Neural crest cell (in vitro differentiated cells): ENCODE measurements at regions not wholly inside any gene's neighbourhood (a gene's known extent, or its start where the extent isn't known, plus 50 kb on each side); places are given as distances from the start of the nearest gene placed in this dataset.

Experiments
- DNase-seq: peaks from one replicate; pipeline ENCODE4 v3.0.0; 2021; ENCODE audit warnings: low read depth, mixed read lengths, low spot score
- H3K27ac Mint-ChIP-seq: one replicate; pipeline ENCODE4 v1.8.0; 2021; ENCODE audit warnings: mild to moderate bottlenecking, mixed read lengths; ENCODE audit not compliant: unreplicated experiment
- H3K27me3 Mint-ChIP-seq: 2 replicates; pipeline ENCODE4 v1.8.0; 2021; ENCODE audit warnings: low read depth, mild to moderate bottlenecking, mixed read lengths
- H3K36me3 Mint-ChIP-seq: 2 replicates; pipeline ENCODE4 v1.8.0; 2021; ENCODE audit warnings: low read depth, mild to moderate bottlenecking, mixed read lengths
- H3K4me1 Mint-ChIP-seq: 2 replicates; pipeline ENCODE4 v1.8.0; 2021; ENCODE audit warnings: mixed read lengths
- H3K4me3 Mint-ChIP-seq: one replicate; pipeline ENCODE4 v1.8.0; 2021; ENCODE audit warnings: mild to moderate bottlenecking, mixed read lengths
- H3K9me3 Mint-ChIP-seq: 2 replicates; pipeline ENCODE4 v1.8.0; 2021; ENCODE audit warnings: mixed read lengths
- CTCF ChIP-seq: fragments of 200-600 bp; sonication (generic); conservative IDR thresholded peaks from 2 replicates; pipeline ENCODE4 v1.5.0; 2021; ENCODE audit warnings: antibody characterized with exemption, mild to moderate bottlenecking

GRCh38 chr9:18018661-18019060 lies 439.8 kb downstream of the SH3GL2 start:
- no peak for TF ChIP-seq CTCF
- no peak overlapping the region for H3K4me3 Mint-ChIP-seq
- DNase-seq: no peak
- H3K27ac Mint-ChIP-seq: no peak overlapping the region
- H3K36me3 Mint-ChIP-seq: no peaks in the 10 kb centered on the region
- H3K27me3 Mint-ChIP-seq: no peaks in the 10 kb centered on the region
- H3K4me1 Mint-ChIP-seq: no peaks in the 10 kb centered on the region
- H3K9me3 Mint-ChIP-seq: peaks cover 7% of the 10 kb centered on the region

GRCh38 chr9:18020121-18020745 lies 441.4 kb downstream of the SH3GL2 start:
- Mint-ChIP-seq H3K27me3 (no peaks in the 10 kb centered on the region), H3K4me3 (no peak overlapping the region)
- TF ChIP-seq CTCF: no peak

GRCh38 chr9:18022642-18023041 lies 443.8 kb downstream of the SH3GL2 start:
- Mint-ChIP-seq H3K4me3 (no peak overlapping the region), H3K27me3 (no peaks in the 10 kb centered on the region), H3K4me1 (no peaks in the 10 kb centered on the region), H3K27ac (no peak overlapping the region), H3K36me3 (peaks cover 2% of the 10 kb centered on the region), H3K9me3 (peaks cover 17% of the 10 kb centered on the region)
- no peak for DNase-seq
- no peak for TF ChIP-seq CTCF

More at GRCh38 chr9:18020121-18020745, 441.4 kb downstream of the SH3GL2 start:
- H3K36me3 Mint-ChIP-seq: no peaks in the 10 kb centered on the region
- peaks cover 7% of the 10 kb centered on the region for H3K9me3 Mint-ChIP-seq
- H3K27ac Mint-ChIP-seq: no peak overlapping the region
- H3K4me1 Mint-ChIP-seq: no peaks in the 10 kb centered on the region
- DNase-seq: no peak

- Mint-ChIP-seq H3K36me3 (peaks cover 2% of the 10 kb centered on the region), H3K27ac (no peak overlapping the region), H3K4me1 (no peaks in the 10 kb centered on the region), H3K9me3 (peaks cover 17% of the 10 kb centered on the region), H3K4me3 (no peak overlapping the region), H3K27me3 (no peaks in the 10 kb centered on the region)
- no peak for DNase-seq
- TF ChIP-seq CTCF: no peak
Observed at GRCh38 chr9:18023332-18023731, 444.5 kb downstream of the SH3GL2 start.

- DNase-seq: no peak
- Mint-ChIP-seq H3K4me1 (no peaks in the 10 kb centered on the region), H3K27me3 (no peaks in the 10 kb centered on the region), H3K9me3 (peaks cover 3% of the 10 kb centered on the region), H3K4me3 (no peak overlapping the region), H3K27ac (no peak overlapping the region), H3K36me3 (no peaks in the 10 kb centered on the region)
- no peak for TF ChIP-seq CTCF
Observed at GRCh38 chr9:18032636-18033035, 441.3 kb upstream of the ADAMTSL1 start.
